ENCODE measurements at regions not wholly inside any gene's neighbourhood (a gene's known extent, or its start where the extent isn't known, plus 50 kb on each side); places are given as distances from the start of the nearest gene placed in this dataset.

GRCh38 chr15:89395031-89395430, 60.4 kb upstream of the POLG start:
- CTCF ChIA-PET (ENCODE audit: unreplicated experiment) = no interaction called here
- intact Hi-C loops (cut with micrococcal nuclease; ENCODE audit: unreplicated experiment) = no loop called here
- TF ChIP-seq EZH2phosphoT487 (IDR thresholded peaks at IDR 0.05; ENCODE audit: borderline replicate concordance, low read depth, low read length) (no peak), CTCF (conservative IDR thresholded peaks at IDR 0.05; ENCODE audit: low read length) (no peak)
- DNase-seq (ENCODE audit: low spot score) = no peak
- Histone ChIP-seq H3K4me2 (ENCODE audit: low read length) (no peak overlapping the region), H3K36me3 (ENCODE audit: insufficient read depth, low read length) (no peaks in the 10 kb centered on the region), H3K27ac (ENCODE audit: low read depth, low read length, poor library complexity, severe bottlenecking) (no peak overlapping the region), H3K4me3 (ENCODE audit: low read depth, low read length, poor library complexity, severe bottlenecking) (no peak overlapping the region), H4K20me1 (ENCODE audit: insufficient read depth, low read length) (no peaks in the 10 kb centered on the region), H3K9me2 (ENCODE audit: insufficient read depth, low read length) (no peaks in the 10 kb centered on the region), H3K9me3 (ENCODE audit: low read length) (no peaks in the 10 kb centered on the region), H3K4me1 (ENCODE audit: insufficient read depth, low read length, poor library complexity, severe bottlenecking) (no peaks in the 10 kb centered on the region), H2AFZ (ENCODE audit: low read length) (no peak overlapping the region), H3K79me2 (ENCODE audit: insufficient read depth, low read depth, low read length) (no peaks in the 10 kb centered on the region)
- BruUV-seq (replicated peaks) = no TSS peak
- POLR2A ChIA-PET = no interaction called here

GRCh38 chr15:89393056-89393455, 58.4 kb upstream of the POLG start:
- Histone ChIP-seq H3K4me2 (ENCODE audit: low read length) (no peak overlapping the region), H3K4me1 (ENCODE audit: insufficient read depth, low read length, poor library complexity, severe bottlenecking) (no peaks in the 10 kb centered on the region), H3K4me3 (ENCODE audit: low read depth, low read length, poor library complexity, severe bottlenecking) (no peak overlapping the region), H3K9me2 (ENCODE audit: insufficient read depth, low read length) (no peaks in the 10 kb centered on the region), H3K9me3 (ENCODE audit: low read length) (no peaks in the 10 kb centered on the region), H3K36me3 (ENCODE audit: insufficient read depth, low read length) (no peaks in the 10 kb centered on the region), H2AFZ (ENCODE audit: low read length) (no peak overlapping the region), H3K79me2 (ENCODE audit: insufficient read depth, low read depth, low read length) (no peaks in the 10 kb centered on the region), H4K20me1 (ENCODE audit: insufficient read depth, low read length) (no peaks in the 10 kb centered on the region), H3K27ac (ENCODE audit: low read depth, low read length, poor library complexity, severe bottlenecking) (no peak overlapping the region)
- no TSS peak for BruUV-seq (replicated peaks)
- POLR2A ChIA-PET = no interaction called here
- CTCF ChIA-PET (ENCODE audit: unreplicated experiment) = no interaction called here
- TF ChIP-seq CTCF (conservative IDR thresholded peaks at IDR 0.05; ENCODE audit: low read length) (no peak), EZH2phosphoT487 (IDR thresholded peaks at IDR 0.05; ENCODE audit: borderline replicate concordance, low read depth, low read length) (no peak)
- DNase-seq (ENCODE audit: low spot score) = no peak
- intact Hi-C loops (cut with micrococcal nuclease; ENCODE audit: unreplicated experiment) = no loop called here

- BruUV-seq (replicated peaks) = no TSS peak
- H3K4me3 ChIP-seq (ENCODE audit: low read depth, low read length, poor library complexity, severe bottlenecking) = no peak overlapping the region
- H3K79me2 ChIP-seq (ENCODE audit: insufficient read depth, low read depth, low read length) = no peaks in the 10 kb centered on the region
- CTCF ChIA-PET (ENCODE audit: unreplicated experiment) = no interaction called here
- H3K4me2 ChIP-seq (ENCODE audit: low read length) = no peak overlapping the region
- no peak for DNase-seq (ENCODE audit: low spot score)
- POLR2A ChIA-PET = no interaction called here
- no peaks in the 10 kb centered on the region for H3K9me3 ChIP-seq (ENCODE audit: low read length)
- H3K36me3 ChIP-seq (ENCODE audit: insufficient read depth, low read length) = no peaks in the 10 kb centered on the region
- H3K27ac ChIP-seq (ENCODE audit: low read depth, low read length, poor library complexity, severe bottlenecking) = no peak overlapping the region
- H3K9me2 ChIP-seq (ENCODE audit: insufficient read depth, low read length) = no peaks in the 10 kb centered on the region
- intact Hi-C loops (cut with micrococcal nuclease; ENCODE audit: unreplicated experiment) = no loop called here
- H3K4me1 ChIP-seq (ENCODE audit: insufficient read depth, low read length, poor library complexity, severe bottlenecking) = no peaks in the 10 kb centered on the region
- no peaks in the 10 kb centered on the region for H4K20me1 ChIP-seq (ENCODE audit: insufficient read depth, low read length)
- TF ChIP-seq EZH2phosphoT487 (IDR thresholded peaks at IDR 0.05; ENCODE audit: borderline replicate concordance, low read depth, low read length) = no peak
- TF ChIP-seq CTCF (conservative IDR thresholded peaks at IDR 0.05; ENCODE audit: low read length) = no peak
- H2AFZ ChIP-seq (ENCODE audit: low read length) = no peak overlapping the region
Measured at GRCh38 chr15:89391685-89392257, 57.1 kb upstream of the POLG start.
